Fibroblast of skin of right quadriceps (primary cell): ENCODE measurements at regions not wholly inside any gene's neighbourhood (a gene's known extent, or its start where the extent isn't known, plus 50 kb on each side); places are given as distances from the start of the nearest gene placed in this dataset.

Experiments used
- DNase-seq: peaks from one replicate; pipeline ENCODE4 v3.0.0-alpha.2; 2013

DNA sequence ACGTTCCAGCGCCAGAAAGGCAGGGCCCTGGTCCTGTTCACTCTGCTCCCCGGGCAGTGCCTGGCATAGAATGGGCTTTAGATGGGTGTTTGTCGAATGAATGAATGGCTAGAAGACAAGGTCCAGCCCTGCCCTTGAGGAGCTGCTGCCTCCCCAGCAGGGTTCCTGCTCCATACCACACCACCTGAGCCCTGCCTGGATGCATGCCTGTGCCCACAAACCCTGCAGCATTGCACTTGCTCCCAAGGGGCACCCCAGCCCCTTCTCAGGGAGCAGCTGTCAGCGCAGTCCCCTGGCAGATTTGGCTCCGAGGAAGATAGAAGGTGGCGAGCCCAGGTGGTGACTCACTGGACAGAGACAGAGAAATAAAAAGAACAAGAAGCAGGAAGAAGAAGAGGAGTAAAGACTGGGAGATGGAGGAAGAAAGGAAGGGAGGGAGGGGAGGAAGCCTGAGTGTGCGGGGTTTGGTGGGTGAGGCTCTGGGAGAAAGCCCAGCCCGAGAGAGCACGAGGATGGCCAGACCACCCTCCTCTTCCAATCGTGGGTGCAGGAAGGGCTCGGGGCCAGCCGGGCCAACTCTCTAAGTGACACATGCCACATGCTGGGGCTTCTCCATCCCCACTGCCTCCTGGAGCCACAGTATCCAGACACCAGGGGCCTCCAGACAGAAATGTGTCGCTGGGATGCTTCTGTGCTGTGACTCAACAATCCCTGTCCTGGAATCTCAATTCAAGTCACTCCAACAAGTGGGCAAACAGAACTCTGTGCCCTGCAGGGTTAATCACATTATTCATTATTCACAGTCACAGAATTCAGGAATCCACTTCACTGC lies 1474.3 kb downstream of the BRD1 start:
- no peak for DNase-seq

DNA sequence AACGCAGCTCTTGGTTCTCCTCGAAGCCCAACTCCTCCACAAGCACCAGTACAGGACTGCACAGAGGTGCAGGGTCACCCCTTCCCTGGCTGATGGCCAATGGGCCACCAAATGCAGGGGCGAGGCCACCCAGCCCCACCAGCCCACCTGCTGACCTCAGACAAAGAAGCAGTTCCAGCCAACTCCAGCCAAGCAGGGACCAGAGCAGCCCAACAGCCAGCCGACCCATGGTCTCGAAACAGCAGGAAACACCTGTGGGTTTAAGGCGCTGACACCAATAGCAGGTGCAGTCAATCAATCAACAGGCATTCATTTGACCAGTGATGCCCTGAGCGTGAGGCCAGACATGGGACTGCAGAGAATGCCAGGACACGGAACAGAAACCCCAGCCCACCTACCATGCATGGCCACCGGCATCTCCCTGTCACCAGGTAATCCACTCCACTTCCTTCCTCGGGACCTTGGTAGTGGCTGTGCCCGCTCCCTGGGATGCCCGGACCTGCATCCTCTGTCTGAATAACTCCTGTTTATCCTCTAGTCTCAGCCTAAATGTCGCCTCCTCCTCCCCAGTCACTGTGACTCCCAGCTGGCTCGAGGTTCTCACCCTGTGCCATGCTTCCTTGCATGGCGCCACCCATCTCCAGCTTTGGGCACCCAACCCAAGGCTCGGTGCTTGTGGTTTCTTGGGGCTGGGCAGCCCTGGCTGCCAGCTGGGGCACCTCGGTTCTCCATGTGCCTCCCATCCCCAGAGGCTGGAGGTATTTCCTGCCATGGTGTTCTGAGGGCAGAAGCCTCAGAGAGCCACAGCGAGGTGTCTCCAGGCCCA lies 1475.4 kb downstream of the BRD1 start:
- no peak for DNase-seq

DNA sequence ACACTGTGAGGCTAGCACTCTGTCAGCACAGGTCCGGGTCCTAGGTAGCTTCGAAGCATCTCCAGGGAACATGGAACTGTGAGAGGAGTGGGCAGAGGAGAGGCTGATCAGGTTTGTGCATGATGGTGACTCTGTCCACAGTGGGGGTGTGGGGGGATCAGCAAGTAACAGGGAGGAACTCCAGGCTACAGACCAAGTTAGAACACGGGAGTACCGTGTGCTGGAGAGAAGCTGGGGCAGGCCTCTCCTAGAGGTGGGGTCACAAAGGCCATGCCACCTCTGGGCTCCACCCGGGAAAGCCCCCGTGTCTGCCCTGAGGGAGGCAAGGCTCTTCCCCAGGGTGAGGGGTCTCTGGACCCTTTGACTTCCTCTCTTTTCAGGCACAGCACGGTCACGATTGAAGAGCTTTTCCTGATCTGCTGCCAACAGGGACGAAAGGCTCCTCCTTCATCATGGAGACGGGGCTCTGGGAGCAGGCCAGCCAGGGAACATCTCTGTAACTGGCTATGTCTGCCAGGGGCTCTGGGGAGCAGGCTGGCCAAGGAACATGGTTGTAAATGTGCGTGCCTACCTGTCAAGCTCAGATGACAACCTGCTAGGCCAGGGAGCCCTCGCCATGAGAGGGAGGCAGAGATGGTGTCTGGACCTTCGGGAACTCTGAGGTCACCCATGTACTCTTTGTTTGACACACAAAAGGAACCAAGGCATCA lies 1476.1 kb downstream of the BRD1 start:
- DNase-seq, result no peak

DNA sequence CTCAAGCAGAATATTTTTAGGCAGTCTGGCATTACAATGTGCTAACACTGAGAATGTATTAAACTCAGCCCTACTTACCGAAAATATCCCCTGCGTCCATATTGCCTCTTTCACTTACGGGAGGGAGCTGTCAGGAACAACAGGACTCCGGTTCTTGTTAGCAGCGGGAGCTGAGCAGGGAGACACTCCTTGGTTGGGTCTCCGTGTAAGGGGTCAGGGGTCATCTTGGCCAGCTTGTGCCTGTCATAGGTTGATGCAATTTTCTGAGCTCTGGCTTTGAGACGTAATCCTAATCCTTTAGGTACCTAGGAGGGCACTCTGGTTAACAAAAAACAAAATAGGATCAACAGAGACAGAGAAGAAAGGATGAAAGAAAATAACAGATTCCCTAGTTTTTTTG lies 1477.2 kb downstream of the BRD1 start:
- no peak for DNase-seq

DNA sequence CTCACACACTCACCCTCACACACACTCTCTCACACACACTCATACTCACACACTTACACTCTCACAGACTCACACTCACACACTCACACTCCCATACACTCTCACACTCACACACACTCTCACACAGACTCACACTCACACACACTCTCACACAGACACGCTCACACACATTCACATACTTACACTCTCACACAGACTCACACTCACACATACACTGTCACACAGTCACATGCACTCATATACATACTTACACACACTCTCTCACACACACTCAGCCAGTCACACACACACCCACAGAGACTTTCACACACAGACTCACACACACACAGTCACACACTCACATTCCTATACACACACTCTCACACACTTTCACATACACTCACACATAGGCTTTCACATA lies 1478.8 kb downstream of the BRD1 start:
- no peak for DNase-seq

DNA sequence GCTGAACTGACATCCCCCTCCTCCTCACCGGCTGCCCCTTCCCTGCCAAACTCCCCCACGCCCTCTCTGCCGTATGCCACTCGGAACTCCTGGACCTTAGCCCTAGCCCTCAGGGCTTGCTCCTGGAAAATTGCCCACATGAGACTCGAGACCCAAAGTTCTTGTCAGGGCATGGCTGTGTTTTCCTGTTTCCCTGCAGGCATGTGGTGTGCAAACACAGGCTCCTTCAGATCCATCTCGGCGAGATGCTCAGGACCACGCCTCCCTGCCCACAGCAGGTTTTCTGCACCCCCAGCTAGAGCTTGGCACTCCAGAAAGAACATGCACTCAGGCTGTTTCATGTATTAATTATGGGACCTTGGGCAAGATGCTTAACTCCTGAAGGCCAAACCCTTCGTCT lies 1480.4 kb downstream of the BRD1 start:
- no peak for DNase-seq

DNA sequence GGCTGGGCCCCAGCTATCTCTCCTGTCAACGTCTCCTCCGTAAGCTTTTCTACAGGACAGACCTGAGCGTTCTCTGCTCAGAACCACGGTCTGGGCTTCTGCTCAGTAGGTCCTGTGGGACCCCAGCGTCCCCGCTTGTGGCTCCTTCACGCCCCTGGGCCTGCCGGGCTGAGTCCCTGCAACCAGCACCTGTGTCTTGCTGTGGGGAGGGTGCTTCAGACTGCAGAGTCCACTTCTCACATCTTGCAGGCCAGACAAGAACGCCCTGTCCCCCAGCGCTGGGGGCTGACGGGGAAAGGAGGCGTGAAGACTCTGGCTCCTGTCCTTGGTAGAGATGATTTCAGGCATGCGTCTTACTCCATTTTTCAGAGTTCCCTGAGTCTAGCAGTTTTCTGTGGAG lies 1480.8 kb downstream of the BRD1 start:
- no peak for DNase-seq

DNA sequence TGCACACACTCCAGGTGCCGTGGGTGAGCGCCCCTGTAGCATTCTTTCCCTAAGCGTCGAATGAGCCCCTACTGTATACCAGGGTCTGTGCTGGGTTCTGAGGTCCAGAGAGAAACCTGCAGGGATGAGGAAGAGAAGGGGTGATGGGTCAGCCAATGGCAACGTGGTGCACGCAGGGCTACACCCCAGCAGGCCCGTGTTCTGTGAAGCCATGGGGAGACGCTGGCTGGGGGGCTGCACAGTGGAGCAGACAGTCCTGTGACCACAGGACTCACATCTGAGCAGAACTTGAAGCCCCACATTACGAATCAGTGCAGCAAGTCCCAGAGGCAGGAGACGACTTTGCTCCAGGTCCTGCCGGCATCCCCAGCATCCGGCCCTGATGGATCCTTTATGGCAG lies 1481.4 kb downstream of the BRD1 start:
- no peak for DNase-seq

DNA sequence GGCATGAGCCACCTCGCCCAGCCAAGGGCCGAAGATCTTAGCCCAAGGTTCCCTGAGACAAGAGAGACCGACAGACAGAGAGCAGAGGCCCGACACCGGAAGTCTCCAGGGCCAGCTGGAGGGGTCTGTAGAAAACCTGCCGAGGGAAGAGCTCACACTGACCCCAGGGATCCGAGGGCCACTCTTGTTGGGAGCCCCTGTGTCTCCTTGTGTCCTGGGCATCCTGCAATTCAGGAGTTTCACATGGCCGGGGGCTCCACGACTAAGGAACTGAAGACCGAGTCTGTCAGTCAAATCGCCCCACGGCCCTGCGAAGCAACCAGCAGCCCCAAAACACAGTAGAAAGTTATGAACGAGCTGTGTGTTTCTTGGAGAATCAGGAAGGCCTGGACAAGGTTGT lies 1482.0 kb downstream of the BRD1 start:
- DNase-seq, result no peak

DNA sequence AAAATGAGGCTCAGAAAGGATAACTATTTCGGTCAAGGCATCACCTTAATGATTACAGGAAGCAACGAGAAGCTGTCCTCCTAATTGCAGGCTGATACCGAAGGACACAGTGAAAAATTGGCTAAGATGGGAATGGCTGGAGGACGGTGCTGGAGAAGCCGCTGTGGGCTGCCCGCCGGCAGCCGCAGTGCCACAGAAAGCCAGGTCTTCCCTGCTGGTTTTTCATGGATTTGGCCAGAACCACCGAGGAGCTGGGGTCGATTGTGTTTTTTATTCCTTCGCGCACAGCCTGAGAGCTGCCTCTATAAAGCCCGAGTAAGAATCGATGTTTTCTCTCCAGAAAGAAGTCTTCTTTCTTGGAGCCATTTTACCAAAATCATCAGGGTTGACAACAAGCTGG lies 1484.2 kb downstream of the BRD1 start:
- no peak for DNase-seq

DNA sequence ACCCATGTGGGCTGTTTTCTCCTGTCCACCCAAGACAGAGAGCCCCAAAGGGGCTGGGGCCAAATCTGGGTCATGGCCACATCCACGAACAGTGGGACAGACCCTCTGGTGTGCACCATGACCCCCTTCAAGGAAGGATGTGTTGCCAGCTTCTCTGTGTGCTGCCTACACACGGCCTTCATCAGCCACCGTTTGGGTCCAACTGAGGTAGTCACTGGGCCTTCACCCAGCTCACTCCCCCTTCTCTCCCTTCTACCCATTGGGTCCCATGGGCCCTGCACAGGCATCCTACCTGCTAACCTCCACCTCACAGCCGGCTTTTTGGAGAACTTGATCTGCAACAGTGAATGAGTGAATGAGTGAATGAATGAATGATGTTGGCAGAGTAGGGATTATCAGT lies 1484.9 kb downstream of the BRD1 start:
- DNase-seq, result no peak

DNA sequence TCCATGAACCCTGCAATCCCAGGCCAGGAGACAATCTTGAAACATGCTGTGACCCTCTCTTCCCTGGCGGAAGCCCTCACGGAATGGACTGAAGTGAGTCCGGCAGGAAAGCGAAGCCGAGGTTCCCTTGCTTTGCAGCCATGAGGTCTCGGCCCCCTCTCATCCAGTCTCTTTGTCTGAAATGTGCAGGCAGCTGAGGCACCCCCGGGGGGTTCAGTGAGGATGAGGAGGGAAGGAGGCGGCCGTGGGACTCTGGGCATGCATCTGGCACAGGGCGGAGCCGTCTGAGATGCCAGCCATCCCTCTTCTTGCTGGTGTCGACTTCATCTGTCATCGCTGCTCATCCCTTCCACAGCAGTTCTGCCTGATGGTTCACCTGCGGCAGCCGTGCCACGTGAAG lies 1485.7 kb downstream of the BRD1 start:
- no peak for DNase-seq

DNA sequence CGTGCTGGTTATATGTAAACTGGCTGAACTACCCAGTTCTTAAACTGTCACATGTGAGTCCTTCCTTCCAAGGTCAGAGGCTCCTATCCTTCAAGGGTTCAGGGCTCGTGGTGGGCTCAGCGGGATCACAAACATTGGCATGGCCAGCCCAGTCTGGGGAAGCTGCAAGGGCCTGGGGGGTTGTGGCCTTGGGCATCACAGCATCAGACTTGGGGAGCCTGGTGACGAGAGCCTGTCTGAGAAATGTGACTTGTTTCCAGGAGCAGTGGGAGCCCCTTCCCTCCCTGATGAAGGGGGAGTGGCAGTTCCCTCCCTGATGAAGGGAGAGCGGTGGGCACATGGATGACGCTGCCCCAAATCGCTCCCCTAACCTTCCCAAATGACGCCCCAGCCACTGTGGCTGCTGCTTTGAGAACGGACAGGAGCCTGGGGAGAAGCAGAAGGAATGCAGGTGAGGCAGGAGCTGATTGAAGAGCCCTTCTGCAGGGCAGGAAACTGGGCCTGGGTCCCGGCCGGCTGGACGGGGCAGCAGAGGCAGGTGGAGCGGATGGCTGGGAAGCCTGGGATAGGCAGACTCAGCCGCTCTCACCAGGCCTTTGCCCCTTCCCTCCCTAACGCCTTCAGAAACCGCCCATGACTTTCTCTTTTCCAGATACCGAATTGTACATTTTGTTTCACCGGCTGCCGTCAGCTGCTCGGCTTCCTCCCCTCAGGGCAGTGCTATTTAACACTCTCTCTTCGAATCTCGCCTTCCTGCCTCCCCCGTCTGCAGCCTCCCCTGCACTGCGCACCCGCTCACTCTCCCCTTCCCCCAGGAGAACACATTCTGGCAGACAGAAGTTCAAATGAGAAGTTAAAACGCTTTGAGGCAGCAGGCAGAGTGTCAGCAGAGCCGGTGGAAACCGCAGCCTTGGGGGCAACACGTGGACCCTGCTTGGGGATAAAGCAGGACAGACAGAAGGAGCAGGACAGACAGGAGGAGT lies 1486.7 kb downstream of the BRD1 start:
- no peak for DNase-seq

DNA sequence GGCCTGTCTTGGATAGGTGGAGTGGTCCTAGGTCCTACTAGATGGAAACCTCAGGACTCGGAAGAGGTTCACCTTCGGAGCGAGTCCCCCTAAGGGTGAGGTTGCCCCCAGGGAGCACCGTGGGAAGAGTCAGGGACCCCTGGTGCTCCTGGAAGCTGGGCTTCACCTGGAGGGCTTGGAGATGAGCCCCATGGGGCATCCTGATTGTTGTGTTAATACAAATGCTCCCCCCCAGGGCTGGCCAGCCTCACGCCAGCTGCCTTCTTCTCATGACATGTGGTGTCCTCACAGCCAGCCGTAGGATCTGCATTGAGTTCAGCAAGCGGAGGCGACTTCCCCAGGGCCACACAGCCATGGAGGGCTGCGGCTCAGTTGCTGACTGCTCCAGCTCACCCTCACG lies 1487.5 kb downstream of the BRD1 start:
- DNase-seq, result no peak

DNA sequence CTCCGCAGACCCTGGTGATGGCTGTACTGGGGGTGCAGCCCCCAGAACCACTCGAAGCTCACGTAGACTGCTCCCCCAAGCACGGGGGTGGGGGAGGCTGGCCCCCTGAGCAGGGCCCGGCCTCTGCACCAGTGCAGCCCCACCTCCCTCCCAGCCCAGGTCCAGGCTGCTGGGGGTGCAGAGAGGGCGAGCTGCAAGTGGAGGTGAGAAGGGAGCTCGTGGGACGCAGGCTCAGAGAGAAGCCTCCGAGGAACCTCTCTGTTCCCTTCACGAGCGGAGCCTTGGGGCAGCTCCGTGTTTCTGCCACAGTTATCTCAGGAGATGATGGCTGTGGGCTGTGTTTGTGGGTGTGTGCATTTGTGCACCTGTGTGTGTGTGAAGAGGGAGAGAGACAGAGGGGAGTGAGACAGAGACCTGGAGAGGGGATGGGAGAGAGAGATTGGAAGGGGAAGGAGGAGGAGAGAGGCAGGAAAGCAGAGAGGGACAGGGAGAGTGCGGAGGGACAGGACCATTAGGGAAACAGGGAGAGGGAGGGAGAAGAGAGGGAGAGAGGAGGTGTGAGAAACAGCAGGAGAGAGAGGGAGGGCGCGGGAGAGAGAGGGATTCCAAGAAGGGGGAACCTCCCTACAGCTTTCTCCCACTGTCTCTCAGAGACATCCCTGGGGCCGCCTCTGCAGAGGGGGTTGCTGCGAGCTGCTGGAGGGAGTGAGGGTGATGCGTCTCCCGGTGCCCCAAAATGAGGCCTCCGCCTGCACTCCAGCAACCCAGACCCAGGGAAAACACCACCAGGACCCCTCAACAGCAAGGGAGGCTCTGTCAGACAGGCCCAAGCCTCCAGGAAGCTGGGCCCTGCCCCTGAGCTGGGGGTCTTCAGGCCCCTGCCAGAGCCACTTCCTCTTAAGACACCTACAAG lies 1488.6 kb downstream of the BRD1 start:
- no peak for DNase-seq

DNA sequence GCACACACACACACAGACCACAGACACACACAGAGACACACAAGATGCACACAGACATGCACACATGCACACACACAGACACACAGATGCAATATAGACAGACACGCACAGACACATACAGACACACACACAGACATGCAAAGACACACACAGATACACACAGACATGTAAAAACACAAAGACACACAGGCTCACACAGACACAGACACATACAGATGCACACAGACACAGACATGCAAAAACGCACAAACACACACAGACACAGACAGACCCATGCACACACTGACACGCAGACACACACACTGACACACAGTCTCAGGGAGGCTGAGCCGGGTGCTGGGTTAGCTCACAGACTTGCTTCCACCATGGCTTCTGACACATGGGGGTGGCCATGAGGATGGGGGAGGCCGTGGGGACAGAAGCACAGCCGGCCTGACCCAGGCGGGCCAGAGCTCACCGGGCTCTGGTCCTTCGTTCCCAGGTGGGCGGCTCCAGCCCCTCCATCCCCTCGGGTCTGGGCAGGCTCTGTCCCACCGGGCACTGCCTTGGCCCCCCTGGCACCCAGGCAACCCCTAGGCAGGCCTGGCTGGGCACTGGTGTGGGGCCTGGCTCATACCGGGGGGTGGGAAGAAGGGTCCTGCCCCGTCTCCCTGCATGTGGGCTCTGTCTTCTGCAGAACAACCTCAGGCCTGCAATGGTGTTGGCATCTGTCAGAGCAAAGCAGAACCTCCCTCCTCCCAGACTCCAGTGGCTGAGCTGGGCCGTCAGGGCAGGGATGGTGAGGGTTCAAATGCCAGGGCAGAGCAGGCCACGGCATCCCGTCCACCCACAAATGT lies 1489.5 kb downstream of the BRD1 start:
- no peak for DNase-seq

DNA sequence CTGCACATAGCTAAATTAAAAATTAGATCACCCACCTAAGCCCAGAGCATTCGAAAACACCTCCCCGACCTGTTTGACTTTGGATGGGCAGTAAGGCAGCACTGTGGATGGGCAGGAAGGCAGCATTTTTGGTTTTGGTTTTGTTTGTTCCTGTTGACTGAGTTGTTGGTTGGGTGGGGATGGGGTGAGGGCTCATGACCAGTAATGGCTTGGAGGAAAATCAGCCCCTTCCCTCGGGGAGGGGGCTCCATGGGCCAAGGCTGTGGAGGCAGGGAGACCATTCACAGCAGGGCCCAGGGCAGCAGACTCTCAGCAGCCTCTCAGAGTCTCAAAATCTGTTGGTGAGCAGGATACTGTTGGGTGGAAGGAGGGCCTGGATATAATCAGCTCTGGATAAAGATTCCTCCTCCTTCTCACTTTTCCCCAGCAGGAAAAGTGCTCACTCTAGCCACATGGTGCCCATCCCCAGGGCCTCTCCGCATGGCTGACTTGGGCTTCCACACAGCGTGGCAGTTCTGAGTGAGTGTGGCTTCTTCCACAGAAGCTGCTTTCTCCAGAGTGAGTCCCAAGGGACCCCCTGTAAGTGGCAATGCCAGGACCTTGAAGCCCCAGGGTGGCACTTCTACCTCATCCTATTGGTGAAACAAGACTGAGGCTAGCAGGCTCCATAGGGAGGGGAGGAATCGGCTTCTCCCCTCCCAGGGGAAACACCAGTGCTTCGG lies 1491.2 kb downstream of the BRD1 start:
- DNase-seq, result no peak

DNA sequence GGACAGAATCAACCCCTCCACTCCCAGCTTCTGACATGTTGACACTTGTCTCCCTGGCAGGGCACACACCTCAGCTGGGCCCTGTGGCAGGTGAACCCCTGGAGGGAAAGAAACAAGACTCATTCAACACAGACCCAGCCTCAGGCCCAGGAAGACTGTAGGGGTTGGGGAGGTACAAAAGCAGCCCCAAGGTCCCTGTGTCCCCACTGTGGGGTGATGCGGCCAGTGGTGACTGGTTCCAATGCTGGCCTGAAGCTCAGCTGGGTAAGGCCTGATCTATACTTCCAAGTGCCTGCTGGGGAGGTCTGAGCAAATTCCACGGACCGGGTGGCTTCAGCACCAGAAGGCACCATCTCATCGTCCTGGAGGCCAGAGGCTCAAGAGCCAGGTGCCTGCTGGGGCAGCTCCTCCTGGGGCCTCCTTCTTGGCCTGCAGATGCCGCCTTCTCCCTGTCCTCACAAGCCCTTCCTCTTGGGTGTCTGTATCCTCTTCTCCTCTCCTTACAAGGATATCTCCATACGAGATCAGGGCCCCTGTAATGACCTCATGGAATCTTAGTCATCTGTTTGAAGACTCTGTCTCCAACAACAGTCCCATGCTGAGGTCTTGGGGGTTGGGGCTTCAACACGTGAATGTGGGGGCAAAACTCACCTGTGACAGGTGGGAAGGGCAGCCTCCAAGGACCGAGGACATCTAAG lies 1492.1 kb downstream of the BRD1 start:
- no peak for DNase-seq

DNA sequence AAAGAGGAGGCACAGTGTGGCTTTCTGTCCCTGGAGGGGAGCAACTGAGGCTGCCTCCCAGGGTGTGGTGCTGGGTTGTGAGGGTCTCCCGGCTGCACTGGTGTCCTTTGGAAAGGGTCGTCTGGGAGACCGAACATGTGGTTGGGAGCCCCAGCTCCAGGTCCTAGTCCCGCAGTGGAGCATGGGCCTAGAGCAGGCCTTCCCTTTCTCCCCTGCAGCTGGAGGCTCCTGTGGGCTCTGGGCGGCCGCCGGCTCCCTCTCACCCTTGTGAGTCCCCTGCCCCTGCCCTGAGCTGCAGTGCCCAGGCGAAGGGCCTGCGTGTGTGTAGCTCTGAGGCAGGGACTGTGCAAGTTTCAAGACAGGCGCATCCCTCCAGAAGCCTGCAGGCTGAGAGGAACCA lies 1492.7 kb downstream of the BRD1 start:
- no peak for DNase-seq
